Central memory CD8-positive, alpha-beta T cell (primary cell): ENCODE measurements at regions not wholly inside any gene's neighbourhood (a gene's known extent, or its start where the extent isn't known, plus 50 kb on each side); places are given as distances from the start of the nearest gene placed in this dataset.

Experiments
- ATAC-seq: fragments of 150-1000 bp; cut with Tn5 transposase; replicated peaks from 2 replicates; pipeline ENCODE4 v1.10.0; 2022; ENCODE audit warnings: mild to moderate bottlenecking, moderate FRiP score, moderate number of reproducible peaks; ENCODE audit not compliant: poor library complexity, severe bottlenecking; ENCODE audit errors: extremely low read depth
- DNase-seq, 2 donors: peaks; one replicate each; pipeline ENCODE4 v3.0.0; 2021; ENCODE audit warnings: low spot score in 2 of 2
- H3K27ac Mint-ChIP-seq: one replicate; pipeline ENCODE4 v1.8.0; 2022; ENCODE audit warnings: low read depth, mild to moderate bottlenecking, moderate library complexity, mixed read lengths
- H3K27me3 Mint-ChIP-seq: one replicate; pipeline ENCODE4 v1.8.0; 2022; ENCODE audit warnings: mixed read lengths
- H3K36me3 Mint-ChIP-seq: one replicate; pipeline ENCODE4 v1.8.0; 2022; ENCODE audit warnings: mild to moderate bottlenecking, moderate library complexity, mixed read lengths; ENCODE audit not compliant: insufficient read depth
- H3K4me1 Mint-ChIP-seq: one replicate; pipeline ENCODE4 v1.8.0; 2022; ENCODE audit warnings: mixed read lengths
- H3K4me3 Mint-ChIP-seq: one replicate; pipeline ENCODE4 v1.8.0; 2022; ENCODE audit warnings: mild to moderate bottlenecking, moderate library complexity, mixed read lengths
- H3K9me3 Mint-ChIP-seq: one replicate; pipeline ENCODE4 v1.8.0; 2022; ENCODE audit warnings: mixed read lengths

GRCh38 chr13:84080748-84081530, 198.7 kb upstream of the SLITRK1 start:
- Mint-ChIP-seq H3K27ac (no peak overlapping the region), H3K4me1 (no peaks in the 10 kb centered on the region), H3K4me3 (no peak overlapping the region), H3K27me3 (no peaks in the 10 kb centered on the region), H3K36me3 (peaks cover 2% of the 10 kb centered on the region), H3K9me3 (no peaks in the 10 kb centered on the region)
- ATAC-seq (no peak), DNase-seq (no peak)

GRCh38 chr13:84077271-84077670, 195.0 kb upstream of the SLITRK1 start:
- H3K27me3 Mint-ChIP-seq, result no peaks in the 10 kb centered on the region
- no peak overlapping the region for H3K27ac Mint-ChIP-seq
- no peak overlapping the region for H3K4me3 Mint-ChIP-seq
- H3K9me3 Mint-ChIP-seq, result no peaks in the 10 kb centered on the region
- H3K36me3 Mint-ChIP-seq, result no peaks in the 10 kb centered on the region
- no peak for DNase-seq
- no peak for ATAC-seq
- no peaks in the 10 kb centered on the region for H3K4me1 Mint-ChIP-seq

- ATAC-seq (no peak), DNase-seq (no peak)
- no peaks in the 10 kb centered on the region for H3K36me3 Mint-ChIP-seq
- H3K4me1 Mint-ChIP-seq, result no peaks in the 10 kb centered on the region
- H3K27ac Mint-ChIP-seq, result no peak overlapping the region
- H3K4me3 Mint-ChIP-seq, result no peak overlapping the region
- H3K27me3 Mint-ChIP-seq, result no peaks in the 10 kb centered on the region
- no peaks in the 10 kb centered on the region for H3K9me3 Mint-ChIP-seq
Observed at GRCh38 chr13:84076280-84076679, 194.0 kb upstream of the SLITRK1 start.

- H3K4me1 Mint-ChIP-seq, result no peaks in the 10 kb centered on the region
- no peak overlapping the region for H3K27ac Mint-ChIP-seq
- H3K9me3 Mint-ChIP-seq, result no peaks in the 10 kb centered on the region
- no peaks in the 10 kb centered on the region for H3K27me3 Mint-ChIP-seq
- ATAC-seq (no peak), DNase-seq (no peak)
- H3K4me3 Mint-ChIP-seq, result no peak overlapping the region
- H3K36me3 Mint-ChIP-seq, result peaks cover 2% of the 10 kb centered on the region
Observed at GRCh38 chr13:84050536-84050935, 168.3 kb upstream of the SLITRK1 start.

GRCh38 chr13:84049443-84050219, 167.4 kb upstream of the SLITRK1 start:
- Mint-ChIP-seq H3K9me3 (no peaks in the 10 kb centered on the region), H3K4me3 (no peak overlapping the region), H3K27me3 (no peaks in the 10 kb centered on the region), H3K27ac (no peak overlapping the region), H3K36me3 (peaks cover 2% of the 10 kb centered on the region), H3K4me1 (no peaks in the 10 kb centered on the region)
- DNase-seq (no peak), ATAC-seq (no peak)

GRCh38 chr13:84044805-84045204, 162.5 kb upstream of the SLITRK1 start:
- no peaks in the 10 kb centered on the region for H3K27me3 Mint-ChIP-seq

GRCh38 chr13:84038001-84038400, 155.7 kb upstream of the SLITRK1 start:
- no peak overlapping the region for H3K27ac Mint-ChIP-seq
- H3K4me1 Mint-ChIP-seq, result peaks cover 8% of the 10 kb centered on the region
- no peak overlapping the region for H3K4me3 Mint-ChIP-seq
- no peaks in the 10 kb centered on the region for H3K27me3 Mint-ChIP-seq
- peaks cover 2% of the 10 kb centered on the region for H3K36me3 Mint-ChIP-seq
- DNase-seq, result no peak
- no peak for ATAC-seq
- no peaks in the 10 kb centered on the region for H3K9me3 Mint-ChIP-seq

More at GRCh38 chr13:84044805-84045204, 162.5 kb upstream of the SLITRK1 start:
- Mint-ChIP-seq H3K4me1 (no peaks in the 10 kb centered on the region), H3K9me3 (no peaks in the 10 kb centered on the region), H3K27ac (no peak overlapping the region), H3K36me3 (peaks cover 4% of the 10 kb centered on the region), H3K4me3 (no peak overlapping the region)
- no peak for DNase-seq
- no peak for ATAC-seq

- H3K4me1 Mint-ChIP-seq, result no peaks in the 10 kb centered on the region
- DNase-seq, result no peak
- no peaks in the 10 kb centered on the region for H3K36me3 Mint-ChIP-seq
- ATAC-seq, result no peak
- no peak overlapping the region for H3K27ac Mint-ChIP-seq
- H3K9me3 Mint-ChIP-seq, result no peaks in the 10 kb centered on the region
- no peak overlapping the region for H3K4me3 Mint-ChIP-seq
- no peaks in the 10 kb centered on the region for H3K27me3 Mint-ChIP-seq
Observed at GRCh38 chr13:84032116-84032515, 149.8 kb upstream of the SLITRK1 start.

- no peaks in the 10 kb centered on the region for H3K4me1 Mint-ChIP-seq
- H3K9me3 Mint-ChIP-seq, result no peaks in the 10 kb centered on the region
- no peak for DNase-seq
- ATAC-seq, result no peak
- no peaks in the 10 kb centered on the region for H3K36me3 Mint-ChIP-seq
- H3K27ac Mint-ChIP-seq, result no peak overlapping the region
- no peak overlapping the region for H3K4me3 Mint-ChIP-seq
- no peaks in the 10 kb centered on the region for H3K27me3 Mint-ChIP-seq
Observed at GRCh38 chr13:84031120-84031519, 148.8 kb upstream of the SLITRK1 start.

GRCh38 chr13:84029396-84029795, 147.1 kb upstream of the SLITRK1 start:
- no peak for ATAC-seq
- H3K27me3 Mint-ChIP-seq, result no peaks in the 10 kb centered on the region
- no peak for DNase-seq
- no peaks in the 10 kb centered on the region for H3K36me3 Mint-ChIP-seq
- H3K4me1 Mint-ChIP-seq, result no peaks in the 10 kb centered on the region
- H3K9me3 Mint-ChIP-seq, result no peaks in the 10 kb centered on the region
- no peak overlapping the region for H3K4me3 Mint-ChIP-seq
- H3K27ac Mint-ChIP-seq, result no peak overlapping the region

GRCh38 chr13:84025824-84026223, 143.6 kb upstream of the SLITRK1 start:
- H3K27me3 Mint-ChIP-seq, result no peaks in the 10 kb centered on the region
- no peak for ATAC-seq
- no peaks in the 10 kb centered on the region for H3K36me3 Mint-ChIP-seq
- H3K27ac Mint-ChIP-seq, result no peak overlapping the region
- no peak for DNase-seq
- no peak overlapping the region for H3K4me3 Mint-ChIP-seq
- no peaks in the 10 kb centered on the region for H3K9me3 Mint-ChIP-seq
- no peaks in the 10 kb centered on the region for H3K4me1 Mint-ChIP-seq

GRCh38 chr13:83996415-83996814, 114.1 kb upstream of the SLITRK1 start:
- no peak for ATAC-seq
- Mint-ChIP-seq H3K4me1 (no peaks in the 10 kb centered on the region), H3K27me3 (no peaks in the 10 kb centered on the region), H3K4me3 (no peak overlapping the region), H3K36me3 (no peaks in the 10 kb centered on the region), H3K27ac (no peak overlapping the region), H3K9me3 (no peaks in the 10 kb centered on the region)
- no peak for DNase-seq

GRCh38 chr13:83995930-83996329, 113.7 kb upstream of the SLITRK1 start:
- ATAC-seq (no peak), DNase-seq (no peak)
- Mint-ChIP-seq H3K4me1 (no peaks in the 10 kb centered on the region), H3K4me3 (no peak overlapping the region), H3K36me3 (no peaks in the 10 kb centered on the region), H3K27ac (no peak overlapping the region), H3K9me3 (no peaks in the 10 kb centered on the region), H3K27me3 (no peaks in the 10 kb centered on the region)
